ENCODE measurements at regions not wholly inside any gene's neighbourhood (a gene's known extent, or its start where the extent isn't known, plus 50 kb on each side); places are given as distances from the start of the nearest gene placed in this dataset.

GRCh38 chr17:12510535-12510934 is 155.2 kb upstream of the MYOCD start:
- Histone ChIP-seq H3K4me1 (no peaks in the 10 kb centered on the region), H3K4me3 (no peak overlapping the region), H3K27me3 (ENCODE audit: low read depth) (no peaks in the 10 kb centered on the region), H3K36me3 (no peaks in the 10 kb centered on the region), H3K9me3 (replicated peaks) (no peaks in the 10 kb centered on the region), H3K27ac (replicated peaks) (no peak overlapping the region)
- DNase-seq: no peak
- intact Hi-C loops (cut with micrococcal nuclease): no loop called here
- TF ChIP-seq CTCF (IDR thresholded peaks at IDR 0.05; ENCODE audit: borderline replicate concordance): no peak

DNA sequence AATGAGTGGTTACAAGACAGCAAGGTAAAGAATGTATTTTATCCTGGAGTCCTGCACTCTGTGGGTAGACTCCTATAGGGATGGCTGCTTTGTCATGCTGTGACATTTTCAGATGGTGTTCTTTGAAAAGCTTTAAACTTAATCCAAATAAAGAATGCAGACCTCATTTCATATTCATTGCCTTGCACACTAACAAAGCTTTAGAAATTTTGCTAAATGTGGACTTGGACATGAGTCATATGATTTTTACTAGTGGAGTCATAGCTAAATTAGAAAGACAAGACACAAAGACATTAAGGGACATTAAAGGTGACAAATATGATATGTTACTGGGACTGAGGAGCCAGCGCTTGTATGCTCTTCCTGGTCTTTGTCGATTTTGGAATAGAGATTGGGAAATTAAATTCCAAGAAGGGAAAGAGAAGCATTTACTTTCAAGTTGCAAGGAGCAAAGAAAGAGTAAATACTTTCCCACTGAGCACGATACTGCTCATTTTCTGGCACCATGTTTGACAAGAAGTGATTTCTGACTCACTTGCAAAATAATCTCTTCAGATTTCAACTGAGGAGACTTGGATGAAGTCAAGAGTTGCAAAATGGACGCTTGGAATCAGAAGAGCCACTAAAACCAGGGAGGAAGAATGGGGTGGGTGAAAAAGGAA is 152.9 kb upstream of the MYOCD start:
- Histone ChIP-seq H3K4me3 (no peak overlapping the region), H3K27ac (replicated peaks) (no peak overlapping the region), H3K36me3 (no peaks in the 10 kb centered on the region), H3K9me3 (replicated peaks) (no peaks in the 10 kb centered on the region), H3K27me3 (ENCODE audit: low read depth) (no peaks in the 10 kb centered on the region), H3K4me1 (no peaks in the 10 kb centered on the region)
- DNase-seq: no peak
- intact Hi-C loops (cut with micrococcal nuclease): no loop called here
- no peak for TF ChIP-seq CTCF (IDR thresholded peaks at IDR 0.05; ENCODE audit: borderline replicate concordance)

DNA sequence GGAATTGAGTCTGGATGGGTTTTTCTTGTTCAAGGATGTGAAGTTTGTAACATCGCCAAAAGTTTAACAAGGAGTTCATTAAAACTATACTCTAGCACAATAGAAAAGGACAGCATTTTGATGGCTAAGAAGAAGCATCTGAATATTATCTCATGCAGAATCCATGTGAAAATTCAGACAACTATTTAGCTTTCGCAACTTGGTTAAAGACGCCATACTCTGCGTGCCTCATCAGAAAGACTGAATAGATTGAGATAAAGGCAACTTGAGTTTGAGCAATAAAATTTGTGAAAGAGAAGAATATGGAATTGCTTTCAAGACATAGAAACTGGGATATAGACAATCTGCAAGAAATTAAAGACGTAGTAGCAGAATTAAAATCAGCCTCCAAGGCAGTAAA is 151.1 kb upstream of the MYOCD start:
- Histone ChIP-seq H3K4me1 (no peaks in the 10 kb centered on the region), H3K4me3 (no peak overlapping the region), H3K27ac (replicated peaks) (no peak overlapping the region), H3K27me3 (ENCODE audit: low read depth) (no peaks in the 10 kb centered on the region), H3K9me3 (replicated peaks) (no peaks in the 10 kb centered on the region), H3K36me3 (no peaks in the 10 kb centered on the region)
- TF ChIP-seq CTCF (IDR thresholded peaks at IDR 0.05; ENCODE audit: borderline replicate concordance): no peak
- intact Hi-C loops (cut with micrococcal nuclease): no loop called here
- no peak for DNase-seq

GRCh38 chr17:12519956-12520594 is 145.6 kb upstream of the MYOCD start:
- Histone ChIP-seq H3K4me3 (no peak overlapping the region), H3K27me3 (ENCODE audit: low read depth) (no peaks in the 10 kb centered on the region), H3K4me1 (peaks cover 6% of the 10 kb centered on the region), H3K27ac (replicated peaks) (no peak overlapping the region), H3K36me3 (no peaks in the 10 kb centered on the region), H3K9me3 (replicated peaks) (no peaks in the 10 kb centered on the region)
- intact Hi-C loops (cut with micrococcal nuclease): no loop called here
- TF ChIP-seq CTCF (IDR thresholded peaks at IDR 0.05; ENCODE audit: borderline replicate concordance): no peak
- DNase-seq: no peak

DNA sequence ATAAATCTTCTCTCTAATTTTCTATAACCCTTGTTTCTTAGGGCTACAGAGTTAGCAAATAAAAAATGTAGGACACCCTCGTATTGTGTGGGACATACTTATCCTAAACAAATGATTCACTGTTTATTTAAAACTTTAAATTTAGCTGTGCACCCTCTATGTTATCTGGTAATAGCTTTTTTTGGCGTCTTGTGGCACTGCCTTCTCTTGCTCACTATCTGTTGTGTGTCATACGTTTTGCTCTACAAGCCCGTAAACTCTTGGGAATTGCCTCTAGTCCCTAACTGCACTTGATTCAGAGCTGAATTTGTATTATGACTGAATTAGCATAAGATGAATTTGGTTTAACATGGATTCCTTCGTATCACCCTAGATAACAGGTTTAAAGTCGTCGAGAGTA is 144.3 kb upstream of the MYOCD start:
- no peak overlapping the region for H3K27ac ChIP-seq (replicated peaks)
- no peak for DNase-seq
- no peak for TF ChIP-seq CTCF (IDR thresholded peaks at IDR 0.05; ENCODE audit: borderline replicate concordance)
- H3K4me1 ChIP-seq: peaks cover 6% of the 10 kb centered on the region
- H3K4me3 ChIP-seq: no peak overlapping the region
- no peaks in the 10 kb centered on the region for H3K9me3 ChIP-seq (replicated peaks)
- no peaks in the 10 kb centered on the region for H3K36me3 ChIP-seq
- intact Hi-C loops (cut with micrococcal nuclease): no loop called here
- H3K27me3 ChIP-seq (ENCODE audit: low read depth): no peaks in the 10 kb centered on the region

Data from left ventricle myocardium inferior (tissue), 1 donor.